ENCODE measurements at regions not wholly inside any gene's neighbourhood (a gene's known extent, or its start where the extent isn't known, plus 50 kb on each side); places are given as distances from the start of the nearest gene placed in this dataset.

GRCh38 chr6:132065556-132065955 lies 114.4 kb upstream of the CCN2 start:
- Histone ChIP-seq H3K27me3 (no peaks in the 10 kb centered on the region), H3K27ac (no peak overlapping the region), H3K4me3 (no peak overlapping the region), H3K9me3 (no peaks in the 10 kb centered on the region), H3K4me1 (peaks cover 0 to 9% (median 0%) of the 10 kb centered on the region in 4 donors), H3K36me3 (no peaks in the 10 kb centered on the region)
- intact Hi-C loops (cut with DNase I; ENCODE audit: low total_unique reads): no loop called here
- 62 to 77% (median 65%) methylated on average over 2 of the region's 2 CpGs for WGBS, 5 donors
- no peak for DNase-seq
- TF ChIP-seq CTCF (IDR thresholded peaks at IDR 0.05): no peak
- TF ChIP-seq POLR2A (IDR thresholded peaks at IDR 0.05): no peak
- no peak for TF ChIP-seq POLR2AphosphoS5 (IDR thresholded peaks at IDR 0.05)
- TF ChIP-seq EP300 (IDR thresholded peaks at IDR 0.05): no peak

- H3K27ac ChIP-seq: no peak overlapping the region
- 53 to 71% (median 58%) methylated on average over 2 of the region's 2 CpGs for WGBS, 5 donors
- TF ChIP-seq POLR2A (IDR thresholded peaks at IDR 0.05): no peak
- TF ChIP-seq EP300 (IDR thresholded peaks at IDR 0.05): no peak
- no peak for TF ChIP-seq POLR2AphosphoS5 (IDR thresholded peaks at IDR 0.05)
- no peak for TF ChIP-seq CTCF (IDR thresholded peaks at IDR 0.05)
These were observed 112.6 kb upstream of the CCN2 start for GRCh38 chr6:132063738-132064137.

GRCh38 chr6:132063204-132063603 lies 112.0 kb upstream of the CCN2 start:
- H3K27ac ChIP-seq: no peak overlapping the region
- TF ChIP-seq POLR2AphosphoS5 (IDR thresholded peaks at IDR 0.05): no peak
- TF ChIP-seq CTCF (IDR thresholded peaks at IDR 0.05): no peak
- no peak for TF ChIP-seq EP300 (IDR thresholded peaks at IDR 0.05)
- TF ChIP-seq POLR2A (IDR thresholded peaks at IDR 0.05): no peak
- no peaks in the 10 kb centered on the region for H3K9me3 ChIP-seq
- no peaks in the 10 kb centered on the region for H3K27me3 ChIP-seq
- H3K36me3 ChIP-seq: no peaks in the 10 kb centered on the region
- intact Hi-C loops (cut with DNase I; ENCODE audit: low total_unique reads): no loop called here
- DNase-seq: peak in 1 of 2 donors; percentile 13
- H3K4me3 ChIP-seq: no peak overlapping the region
- peaks cover 0 to 9% (median 0%) of the 10 kb centered on the region in 4 donors for H3K4me1 ChIP-seq
- 72 to 80% (median 77%) methylated on average over 5 of the region's 5 CpGs for WGBS, 5 donors

More at GRCh38 chr6:132063738-132064137, 112.6 kb upstream of the CCN2 start:
- Histone ChIP-seq H3K36me3 (no peaks in the 10 kb centered on the region), H3K27me3 (no peaks in the 10 kb centered on the region), H3K4me1 (peaks cover 0 to 9% (median 0%) of the 10 kb centered on the region in 4 donors), H3K4me3 (no peak overlapping the region), H3K9me3 (no peaks in the 10 kb centered on the region)
- intact Hi-C loops (cut with DNase I; ENCODE audit: low total_unique reads): no loop called here
- DNase-seq: no peak

GRCh38 chr6:132062626-132063025 lies 111.5 kb upstream of the CCN2 start:
- intact Hi-C loops (cut with DNase I; ENCODE audit: low total_unique reads): no loop called here
- Histone ChIP-seq H3K36me3 (no peaks in the 10 kb centered on the region), H3K27ac (no peak overlapping the region), H3K4me3 (no peak overlapping the region), H3K27me3 (no peaks in the 10 kb centered on the region), H3K4me1 (peaks cover 0 to 9% (median 0%) of the 10 kb centered on the region in 4 donors), H3K9me3 (no peaks in the 10 kb centered on the region)
- WGBS, 5 donors: 62 to 82% (median 75%) methylated on average over 3 of the region's 3 CpGs
- DNase-seq: no peak
- no peak for TF ChIP-seq POLR2AphosphoS5 (IDR thresholded peaks at IDR 0.05)
- no peak for TF ChIP-seq POLR2A (IDR thresholded peaks at IDR 0.05)
- no peak for TF ChIP-seq CTCF (IDR thresholded peaks at IDR 0.05)
- no peak for TF ChIP-seq EP300 (IDR thresholded peaks at IDR 0.05)

Data from stomach (tissue), 8 donors.